Choroid plexus epithelial cell (primary cell): ENCODE measurements at regions not wholly inside any gene's neighbourhood (a gene's known extent, or its start where the extent isn't known, plus 50 kb on each side); places are given as distances from the start of the nearest gene placed in this dataset.

Experiments used
- DNase-seq: peaks from one replicate; pipeline ENCODE4 v3.0.0-alpha.2; 2010; ENCODE audit warnings: low read depth
- H3K4me3 ChIP-seq: 2 replicates; pipeline ENCODE4 v1.5.1; 2011; ENCODE audit warnings: low read depth, mild to moderate bottlenecking, control low read depth, low read length, moderate library complexity
- TF ChIP-seq, protein P1 (sequence below): conservative IDR thresholded peaks from 2 replicates; pipeline ENCODE4 v1.5.1; 2011; ENCODE audit warnings: low read depth, mild to moderate bottlenecking, control low read depth, inconsistent platforms, low read length, moderate library complexity

DNA sequence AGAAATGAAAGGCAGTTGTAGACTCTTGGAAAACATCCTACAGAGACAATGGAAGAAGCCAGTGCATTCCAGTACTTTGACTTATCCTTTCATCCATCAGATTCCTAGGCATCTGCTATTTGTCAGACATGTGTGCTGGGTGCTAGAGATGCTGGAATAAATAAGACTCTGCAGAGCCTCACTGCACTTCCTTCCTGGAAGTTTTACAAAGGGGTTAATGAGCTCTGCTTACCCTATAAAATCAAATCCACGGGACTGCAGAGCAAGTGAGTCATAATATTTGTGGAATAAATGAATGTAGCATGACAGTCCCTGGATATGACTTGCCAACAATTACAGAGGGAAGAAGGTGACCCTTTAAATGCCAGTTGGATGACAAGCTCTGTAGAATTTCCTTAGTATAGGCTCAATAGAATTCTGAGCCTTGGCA, 52.7 kb upstream of the NPAS2 start:
- H3K4me3 ChIP-seq = no peak overlapping the region
- TF ChIP-seq, protein P1, sequence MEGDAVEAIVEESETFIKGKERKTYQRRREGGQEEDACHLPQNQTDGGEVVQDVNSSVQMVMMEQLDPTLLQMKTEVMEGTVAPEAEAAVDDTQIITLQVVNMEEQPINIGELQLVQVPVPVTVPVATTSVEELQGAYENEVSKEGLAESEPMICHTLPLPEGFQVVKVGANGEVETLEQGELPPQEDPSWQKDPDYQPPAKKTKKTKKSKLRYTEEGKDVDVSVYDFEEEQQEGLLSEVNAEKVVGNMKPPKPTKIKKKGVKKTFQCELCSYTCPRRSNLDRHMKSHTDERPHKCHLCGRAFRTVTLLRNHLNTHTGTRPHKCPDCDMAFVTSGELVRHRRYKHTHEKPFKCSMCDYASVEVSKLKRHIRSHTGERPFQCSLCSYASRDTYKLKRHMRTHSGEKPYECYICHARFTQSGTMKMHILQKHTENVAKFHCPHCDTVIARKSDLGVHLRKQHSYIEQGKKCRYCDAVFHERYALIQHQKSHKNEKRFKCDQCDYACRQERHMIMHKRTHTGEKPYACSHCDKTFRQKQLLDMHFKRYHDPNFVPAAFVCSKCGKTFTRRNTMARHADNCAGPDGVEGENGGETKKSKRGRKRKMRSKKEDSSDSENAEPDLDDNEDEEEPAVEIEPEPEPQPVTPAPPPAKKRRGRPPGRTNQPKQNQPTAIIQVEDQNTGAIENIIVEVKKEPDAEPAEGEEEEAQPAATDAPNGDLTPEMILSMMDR = no peak
- no peak for DNase-seq

DNA sequence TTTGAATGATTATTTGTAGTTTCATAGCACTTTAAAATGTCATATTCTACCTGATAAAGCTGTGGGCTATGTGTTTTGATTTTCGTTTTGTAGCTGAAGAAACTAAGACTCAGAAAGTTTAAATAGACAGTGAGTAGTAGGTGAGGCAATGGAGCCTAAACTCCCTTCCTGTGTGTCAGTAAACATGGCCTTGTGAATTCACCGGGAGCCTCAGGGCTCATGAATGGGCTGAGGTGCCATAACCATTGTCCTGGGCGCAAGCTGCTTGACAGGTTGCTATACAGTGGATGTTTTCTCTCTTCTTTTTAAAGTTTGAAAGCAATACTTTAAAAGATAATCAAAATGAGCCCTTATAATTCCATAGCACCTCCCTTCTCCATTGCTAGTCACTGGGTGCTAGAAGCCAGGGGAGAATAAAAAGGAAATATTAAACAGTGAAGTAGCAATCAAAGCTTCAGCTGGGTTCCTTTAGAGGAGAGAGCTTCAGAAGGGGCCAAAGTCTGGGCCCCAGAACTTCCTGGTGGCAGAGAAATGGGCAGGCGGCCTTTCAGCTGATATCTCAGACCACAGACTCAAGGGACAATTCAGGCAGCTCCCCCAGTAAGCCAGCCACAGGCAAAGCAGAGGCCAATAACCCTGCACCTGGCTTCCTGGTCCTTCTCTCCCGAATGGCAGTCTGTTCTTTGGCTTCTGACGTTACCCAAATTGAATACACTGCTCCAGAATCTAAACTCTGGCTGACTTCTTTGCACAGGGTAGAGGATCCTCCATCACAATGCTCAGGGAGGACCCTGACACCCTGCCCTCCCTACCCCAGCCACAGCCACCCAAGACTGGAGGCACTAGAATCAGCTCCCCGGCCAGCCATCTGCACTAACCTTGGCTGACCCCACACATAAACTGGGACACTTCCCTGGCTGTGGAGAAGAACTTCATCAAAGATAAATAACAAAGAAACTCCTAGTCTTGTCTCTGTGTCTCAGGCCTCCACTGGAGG, 51.8 kb upstream of the NPAS2 start:
- DNase-seq = no peak
- TF ChIP-seq, protein P1 = no peak
- H3K4me3 ChIP-seq = no peak overlapping the region
